ENCODE measurements at regions not wholly inside any gene's neighbourhood (a gene's known extent, or its start where the extent isn't known, plus 50 kb on each side); places are given as distances from the start of the nearest gene placed in this dataset.

DNA sequence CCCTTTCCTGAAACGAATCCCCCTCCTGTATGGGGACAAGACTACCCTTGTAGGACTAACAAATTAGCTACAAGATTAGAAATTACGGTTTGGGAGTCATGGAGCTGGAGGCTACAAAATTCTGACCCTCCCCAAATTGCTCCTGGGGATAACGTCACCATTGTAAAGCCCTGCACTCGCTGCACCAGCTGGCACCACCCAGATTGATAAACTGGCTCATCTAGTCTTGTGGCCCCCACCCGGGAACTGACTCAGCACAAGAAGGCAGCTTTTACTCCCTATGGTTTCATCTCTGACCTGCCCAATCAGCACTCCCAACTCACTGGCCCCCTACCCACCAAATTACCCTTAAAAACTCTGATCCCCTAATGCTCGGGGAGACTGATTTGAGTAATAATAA is 150.6 kb upstream of the TSC22D1 start:
- TF ChIP-seq, protein P1, sequence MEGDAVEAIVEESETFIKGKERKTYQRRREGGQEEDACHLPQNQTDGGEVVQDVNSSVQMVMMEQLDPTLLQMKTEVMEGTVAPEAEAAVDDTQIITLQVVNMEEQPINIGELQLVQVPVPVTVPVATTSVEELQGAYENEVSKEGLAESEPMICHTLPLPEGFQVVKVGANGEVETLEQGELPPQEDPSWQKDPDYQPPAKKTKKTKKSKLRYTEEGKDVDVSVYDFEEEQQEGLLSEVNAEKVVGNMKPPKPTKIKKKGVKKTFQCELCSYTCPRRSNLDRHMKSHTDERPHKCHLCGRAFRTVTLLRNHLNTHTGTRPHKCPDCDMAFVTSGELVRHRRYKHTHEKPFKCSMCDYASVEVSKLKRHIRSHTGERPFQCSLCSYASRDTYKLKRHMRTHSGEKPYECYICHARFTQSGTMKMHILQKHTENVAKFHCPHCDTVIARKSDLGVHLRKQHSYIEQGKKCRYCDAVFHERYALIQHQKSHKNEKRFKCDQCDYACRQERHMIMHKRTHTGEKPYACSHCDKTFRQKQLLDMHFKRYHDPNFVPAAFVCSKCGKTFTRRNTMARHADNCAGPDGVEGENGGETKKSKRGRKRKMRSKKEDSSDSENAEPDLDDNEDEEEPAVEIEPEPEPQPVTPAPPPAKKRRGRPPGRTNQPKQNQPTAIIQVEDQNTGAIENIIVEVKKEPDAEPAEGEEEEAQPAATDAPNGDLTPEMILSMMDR (IDR thresholded peaks at IDR 0.05; ENCODE audit: low read depth, low read length, missing control alignments), result no peak
- Histone ChIP-seq H3K36me3 (replicated peaks) (no peaks in the 10 kb centered on the region), H3K27me3 (replicated peaks) (no peaks in the 10 kb centered on the region), H3K27ac (no peak overlapping the region), H3K4me3 (ENCODE audit: low read depth, low read length) (no peak overlapping the region)
- no peak for DNase-seq
- in situ Hi-C loops (cut with HindIII; ENCODE audit: low pct_ligation_motif_present, low sequenced_read_pairs), result no loop called here

DNA sequence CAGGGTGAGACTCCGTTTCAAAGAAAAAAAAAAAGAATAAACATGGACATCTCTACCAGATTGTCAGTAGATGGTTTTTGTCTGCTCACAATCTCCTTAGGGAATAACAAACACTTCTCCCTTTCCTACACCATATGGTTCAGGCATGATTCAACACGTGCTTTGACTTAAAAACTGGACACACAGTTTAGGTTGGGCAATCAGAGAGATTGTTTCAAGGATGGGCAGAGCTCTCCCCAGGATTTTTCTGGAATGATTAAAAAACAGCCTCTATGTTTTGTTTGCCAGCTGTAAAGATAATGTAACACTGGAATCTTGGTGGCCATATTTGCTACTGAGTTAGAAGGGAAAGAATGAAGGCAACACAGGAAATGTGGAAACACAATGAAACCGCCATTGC is 150.1 kb upstream of the TSC22D1 start:
- TF ChIP-seq, protein P1 (IDR thresholded peaks at IDR 0.05; ENCODE audit: low read depth, low read length, missing control alignments), result no peak
- no peak overlapping the region for H3K4me3 ChIP-seq (ENCODE audit: low read depth, low read length)
- no peak for DNase-seq
- no peaks in the 10 kb centered on the region for H3K27me3 ChIP-seq (replicated peaks)
- H3K36me3 ChIP-seq (replicated peaks), result no peaks in the 10 kb centered on the region
- in situ Hi-C loops (cut with HindIII; ENCODE audit: low pct_ligation_motif_present, low sequenced_read_pairs), result no loop called here
- H3K27ac ChIP-seq, result no peak overlapping the region

DNA sequence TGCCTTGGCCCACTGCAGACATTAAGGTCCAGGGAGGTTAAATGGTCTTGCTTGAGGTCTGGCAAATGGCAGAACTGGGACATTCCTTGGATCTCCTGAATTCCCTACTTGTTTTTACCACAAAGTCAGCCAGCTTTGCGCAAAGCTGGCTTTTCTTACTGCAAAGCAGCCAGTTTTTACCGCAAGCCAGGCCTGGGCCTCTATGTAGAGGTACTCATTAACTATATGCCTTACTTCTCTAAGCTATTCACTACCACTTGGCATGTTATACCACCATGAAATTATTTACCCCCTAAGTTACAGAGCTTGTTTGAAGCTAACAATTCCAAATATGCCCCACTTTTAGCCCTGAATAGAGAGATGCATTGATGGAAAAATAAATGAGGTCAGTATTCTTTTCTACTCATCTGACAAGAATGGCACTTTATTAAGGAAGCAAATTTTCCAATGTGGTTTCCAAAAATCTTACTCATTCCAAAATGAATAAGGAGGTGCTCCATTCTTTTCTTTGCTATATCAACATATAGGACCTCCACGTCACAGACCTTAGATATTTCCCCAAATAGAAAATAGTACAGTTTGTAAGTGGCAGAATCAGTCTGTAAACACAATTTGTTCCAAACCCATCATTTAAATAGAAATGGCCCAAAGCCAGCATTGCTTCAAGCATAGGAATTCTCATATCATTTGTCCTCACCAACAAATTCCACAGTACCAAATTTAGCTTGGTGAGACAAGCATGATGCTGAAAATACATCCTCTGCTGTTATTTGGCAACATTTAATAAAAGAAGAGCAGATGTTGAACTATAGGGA is 143.9 kb upstream of the TSC22D1 start:
- DNase-seq, result peak; percentile 82
- no peaks in the 10 kb centered on the region for H3K27me3 ChIP-seq (replicated peaks)
- H3K4me3 ChIP-seq (ENCODE audit: low read depth, low read length), result no peak overlapping the region
- in situ Hi-C loops (cut with HindIII; ENCODE audit: low pct_ligation_motif_present, low sequenced_read_pairs), result no loop called here
- TF ChIP-seq, protein P1 (IDR thresholded peaks at IDR 0.05; ENCODE audit: low read depth, low read length, missing control alignments), result no peak
- H3K36me3 ChIP-seq (replicated peaks), result no peaks in the 10 kb centered on the region
- peak overlapping the region; percentile 90 for H3K27ac ChIP-seq

DNA sequence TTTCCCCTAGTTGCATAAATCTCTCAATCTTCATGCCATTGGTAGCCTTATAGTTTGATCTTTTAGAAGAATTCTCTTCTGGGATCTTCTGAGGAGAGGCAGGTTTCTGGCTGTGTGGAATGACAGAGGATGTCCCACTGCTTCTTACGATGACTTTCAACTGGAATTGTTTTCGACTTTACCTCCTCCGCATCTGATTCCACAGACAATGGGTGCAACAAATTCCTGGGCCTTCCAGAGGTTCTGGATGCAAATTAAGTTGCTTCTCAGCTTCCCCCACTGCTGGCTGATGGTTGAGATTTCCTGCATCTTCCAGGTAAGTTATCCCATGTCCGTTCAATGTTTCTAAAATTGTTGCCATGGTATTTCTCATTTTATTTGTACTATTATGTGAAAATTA is 142.3 kb upstream of the TSC22D1 start:
- no peak overlapping the region for H3K27ac ChIP-seq
- in situ Hi-C loops (cut with HindIII; ENCODE audit: low pct_ligation_motif_present, low sequenced_read_pairs), result no loop called here
- no peak for DNase-seq
- TF ChIP-seq, protein P1 (IDR thresholded peaks at IDR 0.05; ENCODE audit: low read depth, low read length, missing control alignments), result no peak
- H3K36me3 ChIP-seq (replicated peaks), result no peaks in the 10 kb centered on the region
- H3K4me3 ChIP-seq (ENCODE audit: low read depth, low read length), result no peak overlapping the region
- no peaks in the 10 kb centered on the region for H3K27me3 ChIP-seq (replicated peaks)

DNA sequence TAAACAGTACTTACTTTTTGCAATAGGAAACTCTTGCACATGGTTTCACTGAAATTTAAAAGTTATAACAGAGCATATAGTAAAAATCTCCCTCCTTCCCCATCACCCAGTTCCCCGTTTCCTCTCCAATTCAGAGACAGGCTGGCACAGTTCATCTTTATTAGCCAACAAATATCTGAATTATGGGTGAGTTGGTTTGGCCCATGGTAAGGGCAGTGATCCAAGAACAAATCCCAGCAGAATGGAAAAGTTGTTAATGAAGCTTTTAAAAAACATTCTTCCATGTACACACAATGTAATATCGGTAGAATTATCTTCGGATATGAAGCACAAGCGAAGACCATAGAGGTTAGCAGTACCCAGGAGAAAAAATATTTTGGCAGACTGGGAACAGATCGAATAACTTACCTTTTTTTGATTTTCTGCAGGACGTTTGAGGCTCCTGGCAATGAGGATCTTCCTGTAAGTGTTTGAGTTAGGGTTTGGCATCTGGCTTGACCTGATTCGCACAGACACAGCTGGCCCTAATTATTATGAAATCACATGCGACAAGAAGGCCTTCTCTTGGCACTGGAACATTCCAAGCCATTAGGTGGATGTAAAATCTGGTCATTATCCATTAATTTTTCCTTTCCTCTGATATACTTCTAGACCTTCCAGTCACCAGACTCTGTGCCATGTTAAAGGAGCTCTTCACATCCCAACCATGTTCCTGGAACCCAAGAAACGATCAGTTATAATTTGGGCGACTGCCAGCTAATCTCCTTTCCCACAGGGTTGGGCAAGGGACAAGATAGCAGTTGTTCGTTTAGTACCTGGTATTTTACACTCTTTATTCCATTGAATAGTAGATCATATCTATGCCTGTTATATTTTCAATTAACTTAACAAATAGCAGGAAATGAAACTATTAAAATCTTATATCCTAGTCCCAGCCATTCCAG is 139.4 kb upstream of the TSC22D1 start:
- in situ Hi-C loops (cut with HindIII; ENCODE audit: low pct_ligation_motif_present, low sequenced_read_pairs), result no loop called here
- TF ChIP-seq, protein P1 (IDR thresholded peaks at IDR 0.05; ENCODE audit: low read depth, low read length, missing control alignments), result no peak
- Histone ChIP-seq H3K36me3 (replicated peaks) (no peaks in the 10 kb centered on the region), H3K4me3 (ENCODE audit: low read depth, low read length) (no peak overlapping the region), H3K27ac (no peak overlapping the region), H3K27me3 (replicated peaks) (no peaks in the 10 kb centered on the region)
- DNase-seq, result no peak
